NK-92 treated with Interleukin-12 subunit alpha and Interleukin-12 subunit beta, amount 100 ng/mL, for 24 hours (cell line): ENCODE measurements at regions not wholly inside any gene's neighbourhood (a gene's known extent, or its start where the extent isn't known, plus 50 kb on each side); places are given as distances from the start of the nearest gene placed in this dataset.

Experiments
- DNase-seq: peaks from one replicate; lab custom pipeline; 2025; lab: John Stamatoyannopoulos, UW

DNA sequence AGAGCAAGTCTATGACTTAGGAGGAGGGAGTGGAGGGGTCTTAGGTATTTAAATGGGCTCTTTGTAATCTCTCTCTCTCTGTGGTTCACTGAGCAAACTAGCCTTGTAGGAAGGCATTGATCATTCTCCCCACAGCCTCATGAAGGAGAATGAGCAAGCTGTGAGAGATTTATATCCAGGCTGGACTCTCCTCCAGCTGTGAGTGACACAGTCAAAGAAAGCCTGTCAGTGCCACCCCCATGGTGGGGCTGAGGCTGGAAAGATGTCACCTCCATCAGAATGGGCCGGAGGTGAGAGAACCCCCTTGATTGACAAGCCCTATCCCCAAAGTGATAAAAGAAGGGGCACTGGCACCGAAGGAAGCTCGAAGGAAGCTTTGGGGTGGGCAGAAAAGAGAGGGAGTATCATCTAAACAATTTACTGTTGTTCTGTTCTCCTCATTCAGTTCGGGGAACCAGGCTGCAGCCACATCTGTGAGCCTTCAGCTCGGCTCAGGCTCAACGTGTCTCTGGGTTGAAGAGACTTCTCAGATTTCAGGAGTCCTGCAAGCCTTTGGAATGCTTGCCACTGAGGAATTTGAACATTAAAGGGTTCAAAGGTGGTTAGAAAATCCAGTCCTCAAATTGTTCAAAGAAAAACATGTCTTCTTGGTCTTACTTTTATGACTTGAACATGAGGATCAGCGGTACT lies 538.2 kb upstream of the ZNF462 start:
- DNase-seq, result no peak

- DNase-seq, result no peak
Measured at GRCh38 chr9:106326493-106326892, 536.5 kb upstream of the ZNF462 start.

GRCh38 chr9:106333481-106333880 lies 529.5 kb upstream of the ZNF462 start:
- DNase-seq, result no peak

DNA sequence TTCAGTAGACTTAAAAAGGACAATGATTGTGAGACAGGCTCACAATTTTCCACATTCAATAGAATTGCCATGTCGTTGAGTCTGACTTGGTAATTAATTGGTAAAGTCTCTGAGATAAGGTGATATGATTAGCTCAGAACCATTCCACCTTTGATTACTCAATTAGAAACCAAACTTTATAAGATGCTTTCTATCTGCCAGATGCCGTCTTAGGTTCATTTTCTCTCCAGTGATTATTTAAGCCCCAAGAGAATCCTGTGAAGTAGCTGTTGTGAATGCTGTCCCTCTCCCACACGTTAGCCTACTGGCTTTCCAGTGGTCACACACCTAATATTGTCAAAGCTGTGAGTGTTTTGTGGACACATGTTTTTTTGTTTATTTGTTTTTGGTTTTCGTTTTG lies 528.9 kb upstream of the ZNF462 start:
- DNase-seq, result no peak

GRCh38 chr9:106339882-106340281 lies 523.1 kb upstream of the ZNF462 start:
- no peak for DNase-seq

DNA sequence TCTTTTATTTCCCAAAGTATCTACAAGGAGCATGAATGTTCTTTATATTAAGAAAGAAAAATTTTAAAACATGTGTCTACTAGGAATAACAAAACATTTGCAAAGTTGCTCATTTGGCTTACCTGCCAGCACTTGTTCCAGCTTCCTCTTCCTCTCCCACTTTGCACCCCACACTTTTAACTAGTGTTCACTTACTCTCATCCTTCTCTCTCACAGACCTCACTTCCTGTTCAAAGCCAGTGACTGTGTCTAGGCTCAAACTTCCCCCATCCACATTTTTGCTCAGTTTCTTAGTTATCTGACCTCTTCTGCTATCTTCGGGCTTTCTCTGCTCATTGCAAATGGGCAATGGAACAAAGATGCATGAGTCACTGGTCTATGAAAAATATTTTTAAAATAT lies 512.2 kb upstream of the ZNF462 start:
- no peak for DNase-seq

DNA sequence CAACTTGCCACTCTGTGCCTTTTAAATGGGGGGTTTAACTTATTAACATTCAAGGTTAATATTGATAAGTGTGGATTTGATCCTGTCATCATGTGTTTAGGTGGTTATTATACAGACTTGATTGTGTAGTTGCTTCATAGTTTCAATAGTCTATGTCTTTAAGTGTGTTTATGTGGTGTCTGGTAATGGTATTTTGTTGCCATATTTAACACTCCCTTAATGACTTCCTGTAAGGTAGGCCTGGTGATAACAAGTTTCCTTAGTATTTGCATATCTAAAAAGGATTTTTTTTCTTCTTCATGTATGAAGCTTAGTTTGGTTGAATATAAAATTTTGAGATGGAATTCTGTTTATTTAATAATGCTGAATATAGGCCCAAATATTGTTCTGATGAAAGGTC lies 506.0 kb upstream of the ZNF462 start:
- no peak for DNase-seq

GRCh38 chr9:106358331-106358730 lies 504.6 kb upstream of the ZNF462 start:
- no peak for DNase-seq

DNA sequence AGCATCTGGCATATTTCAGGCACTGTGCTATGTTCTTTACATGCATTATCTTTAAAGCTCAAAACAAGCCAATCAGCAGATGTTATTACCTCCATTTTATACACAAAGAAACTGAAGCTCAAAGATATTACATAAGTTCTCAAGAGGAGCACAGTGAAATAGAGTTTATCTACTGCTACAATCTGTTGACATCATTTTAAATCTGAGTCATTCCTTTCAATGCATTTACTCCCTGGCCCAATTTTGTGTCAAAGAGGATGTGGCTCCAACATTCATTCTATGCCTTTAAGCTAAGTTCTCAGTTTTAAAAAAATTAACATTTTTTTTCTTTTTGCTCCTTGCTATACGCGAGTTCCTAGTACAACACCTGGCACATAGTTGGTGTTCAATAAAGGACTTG lies 486.3 kb upstream of the ZNF462 start:
- DNase-seq, result no peak

DNA sequence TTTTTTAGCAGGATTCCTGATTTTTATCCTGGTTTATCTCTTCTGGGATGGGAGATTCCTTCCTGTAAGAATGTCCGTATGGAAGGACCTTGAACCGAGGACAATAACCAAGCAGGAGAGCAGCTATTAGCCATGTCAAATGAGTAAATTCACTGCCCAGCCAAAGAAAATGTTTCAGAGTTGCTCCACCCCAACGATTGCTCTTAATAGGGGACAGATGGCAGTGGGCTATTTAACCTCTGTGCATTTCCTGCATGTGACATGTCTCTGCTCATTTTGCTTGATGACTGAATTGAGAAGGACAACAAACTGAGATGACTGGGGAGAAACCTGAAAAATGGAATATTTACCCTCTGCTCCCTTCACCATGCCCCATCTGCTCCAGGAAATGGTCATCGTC lies 479.9 kb upstream of the ZNF462 start:
- no peak for DNase-seq

DNA sequence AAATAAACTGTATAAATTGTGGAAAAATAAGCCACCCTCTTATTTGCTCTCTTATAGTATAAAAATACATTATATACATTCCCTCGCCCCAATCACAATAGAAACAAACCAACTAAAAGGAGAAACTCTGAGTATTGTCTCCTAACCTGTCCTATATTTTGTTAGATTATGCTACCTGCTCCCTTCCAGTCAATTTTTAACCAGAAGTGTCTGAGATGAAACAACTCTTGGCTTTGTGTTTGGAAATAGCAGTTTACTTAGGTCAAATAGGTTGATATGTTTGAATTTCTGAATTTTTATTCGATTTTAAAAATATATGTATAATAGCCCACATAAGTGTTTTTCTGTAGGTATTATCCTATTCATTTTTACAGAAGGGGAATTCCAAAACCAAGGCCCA lies 475.0 kb upstream of the ZNF462 start:
- DNase-seq, result no peak

DNA sequence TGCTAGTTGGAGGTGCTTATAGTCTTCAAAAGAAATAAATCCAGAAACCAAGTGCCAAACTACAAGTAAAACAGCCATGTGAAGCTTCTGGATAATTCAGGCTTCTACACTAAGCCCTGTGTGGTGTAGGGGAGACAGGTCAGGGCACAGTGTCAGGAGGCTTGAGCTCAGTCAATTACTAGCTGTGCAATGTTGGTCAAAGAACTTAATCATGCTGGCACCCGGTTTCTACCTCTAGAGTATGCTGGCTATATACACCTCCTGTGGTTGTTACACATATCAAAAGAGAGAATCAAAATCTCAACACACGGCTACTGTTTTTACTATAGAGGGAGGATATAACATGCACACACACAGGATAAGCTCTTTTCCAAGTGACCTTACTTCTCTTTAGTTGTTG lies 469.7 kb upstream of the ZNF462 start:
- DNase-seq, result no peak

DNA sequence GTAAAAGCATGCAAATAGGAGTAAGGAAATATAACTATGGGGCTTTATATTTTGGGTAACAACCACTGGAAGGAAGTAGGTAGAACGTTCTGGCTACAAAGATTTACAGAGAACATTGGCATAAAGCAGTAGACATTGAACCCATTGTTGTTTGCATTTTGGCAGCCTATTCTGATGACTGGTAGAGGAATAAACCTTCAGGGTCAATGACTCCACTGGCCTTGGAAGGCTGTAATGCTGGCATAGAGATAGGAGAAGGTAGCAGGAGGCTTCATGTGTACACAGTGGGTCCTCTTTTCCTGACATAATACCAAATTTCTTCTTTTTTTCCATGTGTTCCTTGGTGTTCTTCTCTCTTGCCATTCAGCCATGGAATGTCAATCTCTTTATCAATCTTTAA lies 462.8 kb upstream of the ZNF462 start:
- no peak for DNase-seq

DNA sequence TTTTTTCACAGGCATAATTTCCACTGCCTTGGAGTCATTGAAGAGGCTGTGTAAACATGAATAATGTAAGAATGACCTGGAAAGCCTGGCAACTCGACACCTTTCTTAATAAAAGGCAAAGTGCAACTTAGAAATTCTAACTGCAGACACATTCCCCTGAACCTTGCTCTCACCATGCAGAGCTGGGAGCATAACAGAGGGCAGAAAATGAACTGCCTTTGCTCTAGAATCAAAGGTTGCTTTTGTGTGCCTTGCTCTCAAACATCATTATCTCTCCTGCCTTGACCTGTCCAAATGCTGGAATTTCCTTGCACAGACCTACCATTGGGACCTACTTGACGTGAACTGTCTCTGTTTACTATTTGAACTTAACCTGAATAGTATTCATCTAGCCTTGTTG lies 462.0 kb upstream of the ZNF462 start:
- DNase-seq, result no peak

DNA sequence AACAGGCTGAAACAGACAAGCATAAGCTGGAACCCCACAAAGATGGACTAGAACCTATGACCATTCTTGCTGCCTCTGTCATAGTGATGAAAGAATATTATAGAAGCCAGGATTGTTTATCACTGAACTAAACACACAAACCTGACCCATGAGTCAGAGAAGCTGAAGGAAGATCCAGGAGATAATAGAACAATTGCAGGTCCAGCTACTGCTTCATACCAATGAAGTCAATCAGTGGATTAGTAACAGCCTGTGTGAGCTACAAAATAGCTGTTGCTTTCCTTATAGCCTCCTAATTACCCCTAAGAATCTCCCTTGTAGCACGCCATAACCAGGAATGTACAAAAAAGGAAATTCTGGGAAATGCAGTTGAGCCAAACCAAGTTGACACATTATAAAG lies 459.9 kb upstream of the ZNF462 start:
- DNase-seq, result no peak

DNA sequence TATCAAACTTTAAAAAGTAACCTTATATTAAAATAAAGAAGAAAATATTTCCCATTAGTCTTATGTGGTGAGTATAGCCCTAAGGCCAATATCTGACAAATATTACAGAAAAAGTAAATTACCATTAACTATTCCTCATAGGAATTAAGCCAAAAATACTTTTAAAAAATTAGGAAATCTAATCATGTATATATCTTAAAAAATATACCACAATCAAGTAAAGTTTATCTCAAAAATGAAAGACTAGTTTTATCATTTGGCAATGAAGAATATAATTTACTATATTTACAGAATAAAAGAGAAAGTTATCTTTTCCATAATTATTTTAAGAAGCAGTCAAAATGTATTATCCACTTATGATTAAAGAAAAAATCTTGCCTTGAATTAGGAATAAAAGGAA lies 458.8 kb upstream of the ZNF462 start:
- no peak for DNase-seq

GRCh38 chr9:106405871-106406435 lies 457.0 kb upstream of the ZNF462 start:
- no peak for DNase-seq

- DNase-seq, result no peak
Measured at GRCh38 chr9:106414042-106414441, 448.9 kb upstream of the ZNF462 start.

DNA sequence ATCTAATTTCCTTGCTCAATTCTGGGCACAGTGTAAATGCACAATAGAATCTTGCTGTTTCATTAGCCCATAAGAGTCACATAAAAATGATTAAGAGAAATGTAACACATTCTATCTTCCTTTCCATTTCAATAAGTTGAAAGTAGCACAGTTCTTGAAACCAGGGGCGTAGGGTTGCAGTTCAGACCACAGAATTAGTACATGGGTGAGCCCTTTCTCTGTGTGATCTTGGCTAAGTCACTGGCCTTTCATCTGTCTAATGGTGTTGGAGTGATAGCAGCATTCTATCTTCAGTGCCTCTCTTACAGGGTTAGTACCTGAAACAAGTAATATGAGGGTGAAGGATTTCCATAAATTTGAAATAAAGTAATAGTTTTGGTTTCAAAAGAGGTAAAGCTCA lies 445.3 kb upstream of the ZNF462 start:
- no peak for DNase-seq

DNA sequence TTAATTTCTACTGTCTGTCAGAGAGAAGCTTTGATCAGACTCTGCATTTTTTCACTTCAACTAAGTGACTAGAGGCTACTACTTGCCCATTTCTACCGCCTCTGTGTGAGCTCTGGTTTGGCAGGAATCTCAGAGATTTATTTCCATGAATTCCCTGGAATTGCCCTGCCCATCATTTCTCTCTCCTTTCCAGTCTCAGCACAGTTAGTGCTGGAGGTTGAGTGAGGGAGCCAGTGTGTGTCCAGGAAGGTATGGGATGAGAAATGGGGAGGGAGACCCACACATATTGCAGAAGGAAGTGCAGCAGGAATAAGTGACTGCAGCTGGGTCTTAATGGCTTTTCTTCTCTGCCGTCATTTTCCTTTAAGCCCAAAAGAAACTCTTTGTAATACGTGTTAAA lies 443.1 kb upstream of the ZNF462 start:
- DNase-seq, result no peak

- DNase-seq, result peak; percentile 2
Measured at GRCh38 chr9:106420511-106420944, 442.4 kb upstream of the ZNF462 start.

GRCh38 chr9:106421772-106422171 lies 441.2 kb upstream of the ZNF462 start:
- no peak for DNase-seq

- DNase-seq, result no peak
Measured at GRCh38 chr9:106423575-106423974, 439.4 kb upstream of the ZNF462 start.

- no peak for DNase-seq
Measured at GRCh38 chr9:106432631-106433030, 430.3 kb upstream of the ZNF462 start.
